Epithelial cell of proximal tubule (primary cell): ENCODE measurements at regions not wholly inside any gene's neighbourhood (a gene's known extent, or its start where the extent isn't known, plus 50 kb on each side); places are given as distances from the start of the nearest gene placed in this dataset.

Source experiments
- DNase-seq: peaks from one replicate; pipeline ENCODE4 v3.0.0-alpha.2; 2011; ENCODE audit warnings: low read depth
- H3K4me3 ChIP-seq: 2 replicates; pipeline ENCODE4 v1.5.1; 2011; ENCODE audit warnings: low read depth, mild to moderate bottlenecking, low read length
- CTCF ChIP-seq: conservative IDR thresholded peaks from 2 replicates; pipeline ENCODE4 v1.5.1; 2012; ENCODE audit warnings: low read depth, mild to moderate bottlenecking, low read length

DNA sequence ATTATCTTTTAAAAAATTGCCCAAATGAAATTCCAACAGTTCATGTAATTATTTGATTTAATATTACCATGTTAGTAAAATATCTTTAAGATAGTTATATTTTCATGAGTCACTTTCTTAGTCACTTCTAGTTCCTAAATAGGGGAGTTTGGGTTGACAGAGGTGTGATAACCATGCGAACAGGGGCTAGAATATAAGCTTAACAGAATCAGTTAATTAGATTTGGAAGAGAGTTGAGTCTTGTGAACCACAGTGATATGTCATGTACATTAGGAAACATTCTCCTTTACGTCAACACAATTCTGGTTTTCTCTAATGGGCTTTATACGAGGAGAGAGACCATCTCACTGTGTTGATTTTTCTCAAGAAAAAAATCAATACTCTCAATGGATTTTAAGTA is 64.8 kb upstream of the ZNF281 start:
- no peak for TF ChIP-seq CTCF
- H3K4me3 ChIP-seq: no peak overlapping the region
- no peak for DNase-seq

- TF ChIP-seq CTCF: no peak
- peak overlapping the region; percentile 3 for H3K4me3 ChIP-seq
- peak; percentile 42 for DNase-seq
Observed at GRCh38 chr1:200473698-200474371, 64.0 kb upstream of the ZNF281 start.

DNA sequence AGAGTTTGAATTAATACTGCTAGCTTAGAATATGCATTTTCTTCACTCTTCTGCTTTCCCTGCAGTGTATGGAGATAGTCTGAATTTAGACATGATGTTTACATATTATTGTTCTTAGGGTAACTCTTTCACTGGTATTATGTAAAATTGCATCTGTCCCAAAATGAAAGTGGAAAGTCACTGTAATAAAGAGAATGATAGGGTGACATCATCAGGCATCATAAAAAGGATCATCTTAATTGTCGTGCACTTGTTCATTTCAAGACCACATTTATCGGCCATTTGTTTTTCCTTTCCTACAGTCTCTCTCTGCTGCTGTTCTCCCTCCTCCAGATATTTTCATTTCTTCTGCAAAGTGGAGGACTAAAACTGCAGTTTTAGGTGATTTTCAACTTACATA is 61.9 kb upstream of the ZNF281 start:
- no peak for DNase-seq
- no peak for TF ChIP-seq CTCF
- no peak overlapping the region for H3K4me3 ChIP-seq

DNA sequence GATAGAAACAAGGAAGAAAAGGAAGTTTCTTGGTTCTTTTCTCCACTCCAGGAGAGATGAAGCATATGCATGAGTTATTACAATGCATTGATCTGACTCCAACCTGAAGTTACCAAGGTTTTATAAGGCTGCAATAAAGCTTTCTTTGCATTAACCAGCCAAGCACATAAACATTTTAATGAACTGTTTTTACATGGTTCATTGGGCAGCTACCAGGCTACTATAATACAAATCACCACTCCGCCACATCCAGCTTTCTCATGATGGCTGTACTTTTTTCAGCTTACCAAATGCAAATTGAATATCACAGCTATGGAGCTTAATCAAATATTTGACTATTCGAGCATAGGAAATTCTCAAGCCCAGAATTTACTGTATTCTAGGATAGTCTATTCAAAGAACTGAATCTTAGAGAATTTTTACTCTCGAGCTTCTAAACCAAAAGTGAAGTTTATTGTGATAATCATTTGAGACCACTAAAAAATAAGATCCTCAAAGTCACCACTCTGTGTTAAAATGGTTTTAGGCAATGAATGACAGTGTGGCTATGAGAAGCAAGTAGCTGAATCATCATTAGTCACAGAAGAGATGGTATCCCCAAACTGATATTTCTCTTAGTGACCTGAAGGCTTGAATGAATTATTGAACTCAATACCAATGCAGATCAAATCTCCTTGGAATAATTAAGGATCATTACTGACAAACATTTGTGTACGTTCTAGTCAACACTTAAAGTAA is 58.6 kb upstream of the ZNF281 start:
- no peak overlapping the region for H3K4me3 ChIP-seq
- no peak for TF ChIP-seq CTCF
- no peak for DNase-seq

DNA sequence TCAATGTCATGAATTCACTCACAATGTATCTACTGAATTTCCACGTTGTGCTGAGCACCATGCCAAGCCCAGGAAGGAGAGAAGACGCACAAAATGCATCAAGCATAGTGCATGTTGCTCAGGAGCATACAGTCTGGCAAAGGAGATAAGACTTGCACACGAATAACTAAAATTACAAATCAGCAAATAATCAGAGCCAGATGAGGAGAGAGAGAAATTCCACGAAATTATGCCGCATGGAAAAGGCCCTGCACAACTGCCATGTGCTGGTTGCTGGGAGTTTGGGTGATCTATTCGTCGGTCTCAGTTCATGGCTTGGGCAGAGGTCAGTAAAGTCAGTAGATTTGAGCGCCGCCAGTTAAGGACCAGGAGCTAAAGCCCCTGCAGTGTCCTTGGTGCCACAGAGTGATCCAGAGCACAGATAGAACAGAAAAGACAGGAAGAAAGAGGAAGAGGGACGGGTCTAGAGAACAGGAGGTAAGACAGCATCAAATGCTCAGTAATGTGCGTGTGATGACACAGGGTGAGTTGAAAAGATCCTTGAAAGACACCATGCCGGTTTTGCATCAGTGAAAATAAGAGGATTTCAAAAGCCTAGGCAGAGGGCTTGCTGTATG is 55.1 kb upstream of the ZNF281 start:
- no peak for DNase-seq
- no peak overlapping the region for H3K4me3 ChIP-seq
- no peak for TF ChIP-seq CTCF
